HG02623 (cell line): ENCODE measurements at regions not wholly inside any gene's neighbourhood (a gene's known extent, or its start where the extent isn't known, plus 50 kb on each side); places are given as distances from the start of the nearest gene placed in this dataset.
"Not testable (repeated sequence)": the region's sequence is repeated elsewhere in the genome, so short reads cannot be mapped to it uniquely, and the experiment has no call there.

Experiments used
- ATAC-seq: cut with Tn5 transposase; IDR thresholded peaks from one replicate; pipeline ENCODE4 v1.9.1; 2021; ENCODE audit warnings: moderate library complexity; ENCODE audit not compliant: unreplicated experiment

DNA sequence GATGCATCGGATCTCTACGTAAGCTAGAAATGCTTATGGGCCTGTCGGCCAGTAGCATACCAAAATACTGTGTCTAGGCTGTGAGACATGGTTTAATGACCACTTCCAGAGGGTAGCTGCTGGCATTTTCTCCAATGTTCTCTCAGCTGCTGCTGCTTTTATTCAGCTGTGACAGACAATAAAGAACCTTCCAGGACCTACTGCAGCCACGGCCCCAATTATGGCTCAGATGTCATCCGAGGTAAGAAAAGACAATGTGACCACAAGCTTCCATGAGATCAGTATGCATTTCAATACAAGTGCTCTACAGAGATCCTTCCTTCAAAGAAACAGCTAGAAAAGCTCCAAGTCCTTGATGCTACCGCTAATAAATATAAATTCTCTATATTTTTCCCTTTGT is 256.2 kb downstream of the SDHAF3 start:
- ATAC-seq: no peak

DNA sequence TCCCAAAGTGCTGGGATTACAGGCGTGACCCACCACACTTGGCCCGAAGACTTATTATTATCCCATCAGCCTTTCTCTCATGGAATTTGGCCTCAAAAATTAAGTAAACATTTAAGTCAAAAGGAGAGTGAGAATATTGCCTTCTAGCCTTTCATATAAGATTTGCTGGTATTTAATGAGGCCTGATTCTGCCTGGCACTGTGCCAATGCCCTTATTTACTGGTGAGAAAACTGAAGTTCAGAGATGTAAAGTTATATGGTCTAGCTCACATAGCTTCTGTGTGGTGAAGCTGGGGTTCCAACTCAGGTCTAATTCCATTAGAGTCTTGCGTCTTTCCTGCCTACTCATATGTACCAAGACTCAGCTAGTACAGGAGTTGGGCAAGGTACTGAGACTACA is 260.2 kb downstream of the SDHAF3 start:
- no peak for ATAC-seq

DNA sequence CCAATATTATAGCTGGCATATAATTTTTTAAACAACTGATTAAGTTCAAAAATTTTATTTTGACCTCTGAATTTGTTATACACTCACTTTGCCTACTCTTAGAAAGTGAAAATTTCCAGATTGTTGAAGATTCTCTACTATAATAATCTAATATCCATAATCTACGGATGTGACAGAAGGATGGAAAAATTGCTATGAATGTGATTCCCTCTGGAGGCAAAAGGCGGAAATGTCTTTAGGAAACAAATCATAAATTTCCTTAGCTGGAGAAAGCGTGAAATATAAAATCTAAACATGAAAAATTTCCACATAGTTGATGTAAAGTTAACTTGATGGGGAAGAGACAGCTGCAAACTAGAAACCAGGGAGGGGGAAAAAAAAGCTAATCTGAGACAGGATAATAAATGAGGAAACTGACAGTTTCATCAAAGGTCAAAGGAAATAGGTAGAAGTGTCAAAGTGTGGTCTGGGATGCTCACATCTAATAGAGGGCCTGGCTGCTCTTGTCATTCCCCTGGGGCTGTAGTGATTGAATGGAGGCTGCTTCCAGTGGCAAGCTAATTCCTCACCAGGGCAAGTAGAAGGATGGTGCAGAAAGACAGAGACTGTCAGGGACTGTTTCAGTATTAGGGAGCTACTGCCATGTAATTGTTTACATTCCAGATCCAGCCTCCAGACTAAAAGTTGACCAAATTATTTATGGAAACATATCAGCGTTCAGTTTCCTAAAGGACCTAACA is 264.5 kb downstream of the SDHAF3 start:
- ATAC-seq: no peak

DNA sequence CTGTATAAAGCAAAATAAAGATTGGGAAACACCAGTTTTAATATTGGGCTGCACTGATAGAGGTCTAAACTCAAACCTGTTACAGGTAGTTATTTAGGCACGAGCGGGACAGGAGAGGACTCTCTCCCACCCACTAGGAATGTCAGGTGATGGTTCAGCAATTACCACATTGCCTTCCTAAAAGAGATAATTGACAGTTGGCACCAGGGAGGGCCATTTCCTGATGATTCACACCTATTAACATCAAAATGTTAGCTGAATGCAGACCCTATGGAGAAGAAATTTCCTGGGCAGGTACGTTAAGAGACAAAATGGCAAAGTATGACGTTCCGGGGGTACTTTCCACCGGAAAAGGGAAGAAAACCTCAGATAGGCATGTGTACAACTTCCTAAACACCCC is 272.6 kb downstream of the SDHAF3 start:
- ATAC-seq: no peak

DNA sequence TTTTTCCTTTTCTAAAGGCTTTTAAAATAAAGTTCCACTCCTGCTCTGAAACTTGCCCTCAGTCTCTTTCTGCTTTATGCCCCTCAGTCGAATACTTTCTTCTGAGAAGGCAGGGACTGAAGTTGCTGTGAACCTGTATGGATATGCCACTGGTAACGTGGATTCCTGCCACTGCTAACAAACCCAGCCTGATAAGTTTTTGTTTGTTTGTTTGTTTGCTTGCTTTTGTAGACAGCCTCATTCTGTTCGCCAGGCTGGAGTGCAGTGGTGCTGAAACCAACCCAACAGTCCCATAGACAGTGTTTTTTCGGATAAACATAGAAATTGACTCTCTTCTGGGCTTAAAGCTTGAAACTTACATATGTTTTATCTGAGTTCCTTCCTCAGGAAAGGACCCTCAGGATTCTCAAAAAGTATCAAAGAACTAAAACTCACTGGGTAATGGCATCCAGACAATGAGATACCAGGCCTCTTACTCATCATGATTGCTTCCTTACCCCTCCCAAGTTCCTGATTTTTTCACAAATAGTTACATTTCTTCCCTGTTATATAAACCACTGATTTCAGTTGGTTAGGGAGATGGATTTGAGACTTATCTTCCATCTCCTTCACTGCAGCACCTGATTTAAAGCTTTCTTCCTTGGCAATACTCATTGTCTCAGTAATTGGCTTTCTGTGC is 273.6 kb downstream of the SDHAF3 start:
- no peak for ATAC-seq

DNA sequence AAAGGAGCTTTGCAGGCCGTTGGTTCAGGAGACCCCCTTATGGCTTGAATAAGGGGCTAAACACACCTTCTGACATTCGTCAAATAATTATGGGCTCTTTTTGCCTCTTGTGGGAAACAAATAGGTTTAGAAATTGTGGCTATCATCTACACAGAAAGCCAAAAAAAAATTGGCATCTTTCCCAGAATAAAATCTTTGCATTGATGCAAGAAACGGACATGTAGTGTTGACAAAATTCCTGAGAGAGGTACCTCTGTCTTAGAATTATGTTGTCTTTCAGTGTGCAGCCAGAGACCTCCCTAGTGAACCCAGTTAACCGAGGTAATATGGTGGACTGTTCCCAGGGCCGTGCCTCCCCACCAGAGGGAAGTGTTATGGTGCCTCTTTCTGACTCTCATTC is 283.9 kb downstream of the SDHAF3 start:
- ATAC-seq: no peak

DNA sequence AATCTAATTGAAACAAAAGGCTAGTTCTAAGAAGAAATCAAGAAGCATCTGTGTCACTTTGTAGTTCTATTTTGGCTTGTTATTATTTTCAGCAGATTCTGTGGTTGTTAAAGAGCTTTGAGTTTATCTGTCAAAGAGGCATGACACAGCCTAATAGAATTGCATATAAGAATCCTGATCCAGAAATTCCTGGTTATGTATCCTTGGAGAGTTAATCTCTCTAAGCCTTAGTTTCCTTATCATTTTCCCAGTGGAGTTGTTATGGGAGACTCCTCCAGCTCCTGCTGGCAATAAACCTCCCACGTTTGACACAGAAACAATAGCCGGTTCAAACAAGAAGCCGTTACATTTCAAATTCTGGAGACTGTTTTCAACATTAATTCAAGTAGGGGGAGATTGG is 288.3 kb downstream of the SDHAF3 start:
- ATAC-seq: no peak

DNA sequence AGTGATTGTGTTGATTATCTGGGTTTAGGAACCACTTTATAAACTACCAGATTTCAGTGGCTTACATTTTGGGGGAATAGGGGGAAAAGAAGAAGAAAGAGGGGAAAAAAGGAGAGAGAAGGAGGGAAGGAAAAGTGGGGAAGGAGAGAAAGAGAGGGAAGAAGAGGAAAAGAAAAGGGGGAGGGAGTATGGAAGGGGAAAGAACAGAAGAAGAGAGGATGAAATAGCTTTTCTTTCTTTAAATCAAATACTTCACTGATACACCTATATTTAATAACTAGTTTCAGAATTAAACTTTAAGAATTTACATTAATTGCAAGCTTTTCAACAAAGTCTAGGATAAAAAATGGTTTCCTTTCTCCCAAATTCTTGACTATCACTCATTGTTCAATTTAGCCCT is 289.6 kb downstream of the SDHAF3 start:
- ATAC-seq: no peak

DNA sequence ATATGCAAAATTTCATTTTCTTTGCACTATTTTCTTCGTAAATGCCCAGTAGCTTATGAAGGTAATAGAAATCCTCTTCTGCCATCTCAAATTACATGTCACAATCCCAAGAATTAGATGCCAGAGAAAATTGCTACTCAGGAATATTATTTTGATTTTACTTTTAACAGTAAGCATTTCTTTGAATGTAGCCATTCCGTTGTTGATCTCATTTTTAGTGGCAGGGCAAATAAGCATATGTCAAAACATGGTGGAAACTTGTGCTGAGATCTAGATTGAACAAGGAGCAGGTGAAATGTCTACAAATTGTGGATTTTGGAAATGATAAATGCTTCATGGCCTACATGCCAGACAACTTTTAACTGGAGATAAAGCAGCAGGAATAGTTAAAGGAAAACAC is 291.8 kb downstream of the SDHAF3 start:
- ATAC-seq: no peak

DNA sequence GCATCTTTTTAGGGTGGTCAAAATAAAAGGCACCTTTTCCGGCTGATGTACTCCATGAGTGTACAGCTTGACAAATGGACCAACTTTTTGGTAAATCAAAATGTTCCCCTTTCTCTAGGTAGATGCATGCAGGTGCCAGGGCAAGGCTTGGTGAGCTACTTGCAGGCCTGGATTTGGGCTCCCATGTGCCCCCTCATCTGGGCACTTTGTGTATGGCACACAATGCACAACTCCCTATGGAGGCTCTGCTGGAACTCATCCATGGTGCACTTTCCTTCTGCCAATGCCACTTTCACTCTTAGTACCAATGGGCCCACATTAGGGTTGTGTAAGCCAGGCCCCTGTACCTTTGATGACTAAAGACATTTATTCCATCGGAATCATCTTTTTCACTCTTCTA is 300.8 kb downstream of the SDHAF3 start:
- no peak for ATAC-seq

DNA sequence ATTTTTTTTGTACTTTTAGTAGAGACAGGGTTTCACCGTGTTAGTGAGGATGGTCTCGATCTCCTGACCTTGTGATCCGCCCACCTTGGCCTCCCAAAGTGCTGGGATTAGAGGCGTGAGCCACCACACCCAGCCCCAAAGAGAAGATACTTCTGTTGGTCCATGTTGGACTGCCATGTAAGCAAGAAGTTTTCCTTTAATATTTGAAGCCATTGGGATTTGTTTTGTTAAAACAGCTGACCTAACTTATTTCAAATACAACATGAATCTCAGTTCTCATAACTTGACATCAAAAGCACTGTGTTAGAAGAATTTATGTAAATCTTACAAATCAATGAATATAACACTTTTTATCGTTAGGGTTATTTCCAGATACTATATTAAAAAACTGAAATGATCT is 302.4 kb downstream of the SDHAF3 start:
- no peak for ATAC-seq

DNA sequence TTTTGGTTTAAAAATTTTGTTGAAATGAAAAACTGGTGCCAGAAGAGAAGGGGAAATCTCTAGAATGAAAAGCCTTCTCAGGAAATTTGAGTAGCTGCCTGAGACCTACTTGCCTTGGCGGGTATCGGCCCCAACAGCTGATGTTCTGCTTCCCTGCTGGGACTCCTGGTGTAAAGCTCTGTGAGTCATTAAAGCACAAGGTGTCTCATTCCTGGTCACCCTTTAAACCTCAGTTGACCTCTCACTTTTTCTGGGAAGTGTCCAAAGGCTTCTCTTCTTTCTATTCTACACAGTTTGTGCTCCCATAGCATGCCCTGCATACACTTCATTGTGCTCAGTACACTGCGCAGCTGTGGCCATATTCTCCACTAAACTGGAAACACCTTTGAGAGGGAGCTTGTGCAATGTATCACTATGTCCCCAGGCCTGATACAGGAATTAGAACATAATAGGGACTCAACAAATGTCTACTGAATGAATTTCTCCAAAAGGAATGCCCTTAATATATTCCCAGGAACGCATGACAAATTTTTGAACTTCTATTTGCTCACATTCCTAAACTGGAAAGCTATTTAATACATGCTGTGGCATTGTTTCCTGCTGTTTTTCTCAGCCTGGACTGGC is 303.9 kb downstream of the SDHAF3 start:
- no peak for ATAC-seq

DNA sequence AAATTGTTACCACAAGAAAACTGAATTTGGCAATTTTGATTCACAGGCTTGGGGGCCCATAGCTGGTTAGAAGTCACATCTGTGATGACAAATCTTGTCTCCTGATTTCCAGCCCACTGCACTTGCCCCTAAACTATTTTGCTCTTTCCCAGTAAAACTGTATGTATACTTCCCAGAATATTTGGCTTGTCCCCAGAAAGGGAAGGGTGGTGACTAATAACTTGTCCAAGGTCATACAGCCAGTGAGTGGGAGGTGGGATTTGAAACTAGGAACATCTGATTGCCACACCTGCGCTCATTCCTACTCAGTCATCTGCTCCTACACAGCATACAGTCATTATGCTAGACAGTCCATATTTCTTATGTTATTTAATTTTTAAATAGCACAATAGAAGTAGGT is 304.5 kb downstream of the SDHAF3 start:
- ATAC-seq: no peak

DNA sequence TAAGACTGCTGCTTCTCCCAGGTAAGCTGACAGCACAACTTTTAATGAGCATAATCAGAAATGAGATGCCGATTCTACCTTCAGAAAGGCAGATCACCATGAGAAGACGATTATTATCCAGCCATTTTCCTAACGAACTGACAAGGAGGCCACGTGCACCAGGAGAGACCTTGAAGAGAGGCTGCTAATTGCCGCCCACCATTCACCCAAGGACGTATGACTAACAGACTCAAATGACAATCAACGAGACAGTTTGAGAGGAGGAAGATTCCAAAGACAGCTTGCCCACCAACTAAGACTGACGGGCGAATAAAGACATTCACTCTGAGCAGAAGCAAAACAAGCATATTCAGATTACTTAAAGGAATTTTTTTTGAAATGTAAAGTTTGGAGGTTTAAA is 301.9 kb upstream of the TAC1 start:
- no peak for ATAC-seq

DNA sequence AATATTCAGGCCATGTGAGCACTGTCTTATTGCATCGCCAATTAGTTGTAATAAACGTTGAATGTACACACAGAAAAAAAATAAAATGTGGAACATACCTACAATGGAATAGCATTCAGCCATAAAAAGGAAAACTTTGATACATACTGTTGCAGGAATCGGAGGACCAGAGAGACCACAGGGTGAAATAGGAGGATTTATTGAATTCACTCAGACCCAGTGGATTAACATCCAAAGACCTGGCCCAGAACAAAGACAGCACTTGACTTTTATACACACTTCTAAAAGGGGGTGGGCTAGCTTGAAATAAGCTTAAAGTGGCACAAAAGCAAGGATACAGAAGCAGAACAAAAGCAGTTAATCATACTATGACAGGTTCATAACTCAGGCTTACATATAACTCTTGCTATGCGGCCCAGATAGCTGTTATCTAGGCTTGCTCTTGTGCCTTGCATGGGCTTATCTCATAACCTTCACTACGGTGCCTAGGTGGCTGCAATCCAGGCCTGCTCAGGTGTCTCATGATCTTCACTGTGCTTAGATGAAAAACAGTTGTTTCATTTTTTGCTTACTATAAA is 292.2 kb upstream of the TAC1 start:
- no peak for ATAC-seq

DNA sequence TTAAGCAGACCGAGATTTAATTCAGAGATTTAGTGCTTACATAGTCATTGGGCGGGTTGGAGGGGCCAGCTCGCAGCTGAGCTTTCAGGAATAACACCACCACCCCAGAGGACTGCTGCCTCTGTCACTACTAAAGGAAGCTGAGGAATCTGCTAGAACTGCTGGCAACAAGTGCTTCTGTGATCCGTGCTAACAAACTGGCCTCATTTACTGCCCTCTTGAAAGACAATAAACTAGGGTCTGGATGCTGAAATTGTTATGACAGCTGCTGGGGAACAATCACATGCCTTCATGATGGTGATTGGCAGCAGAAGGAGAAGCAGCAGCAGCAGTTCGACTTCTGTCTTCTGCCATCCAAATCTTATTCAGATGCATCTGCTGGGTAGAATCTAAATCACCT is 285.5 kb upstream of the TAC1 start:
- ATAC-seq: no peak

DNA sequence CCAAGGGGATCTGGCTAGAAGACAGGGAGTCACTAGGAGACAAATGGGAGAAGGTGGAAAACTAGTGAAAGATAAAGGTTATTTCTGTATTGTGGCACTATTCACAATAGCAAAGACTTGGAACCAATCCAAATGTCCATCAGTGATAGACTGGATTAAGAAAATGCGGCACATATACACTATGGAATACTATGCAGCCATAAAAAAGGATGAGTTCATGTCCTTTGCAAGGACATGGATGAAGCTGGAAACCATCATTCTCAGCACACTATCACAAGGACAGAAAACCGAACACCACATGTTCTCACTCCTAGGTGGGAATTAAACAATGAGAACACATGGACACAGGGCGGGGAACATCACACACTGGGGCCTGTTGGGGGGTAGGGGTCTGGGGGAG is 282.4 kb upstream of the TAC1 start:
- not testable (repeated sequence) for ATAC-seq

DNA sequence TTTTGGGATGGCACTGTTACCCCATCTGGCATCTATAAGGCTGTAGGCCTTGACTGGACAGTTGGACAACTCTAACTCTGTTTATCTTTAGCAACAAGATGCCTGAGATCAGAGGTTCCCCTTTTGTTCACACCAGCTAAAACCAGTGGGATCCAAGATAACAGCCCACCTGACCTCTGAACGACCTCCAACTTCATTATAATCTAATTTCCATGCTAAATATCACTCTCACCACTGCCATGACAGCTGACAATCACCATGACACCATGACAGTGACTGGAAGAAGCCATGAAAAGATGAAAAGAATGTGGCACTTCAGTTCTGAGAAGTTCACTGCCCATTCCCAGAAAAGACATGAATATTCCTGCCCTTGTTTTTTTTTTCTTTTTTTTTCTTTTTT is 281.4 kb upstream of the TAC1 start:
- ATAC-seq: no peak

DNA sequence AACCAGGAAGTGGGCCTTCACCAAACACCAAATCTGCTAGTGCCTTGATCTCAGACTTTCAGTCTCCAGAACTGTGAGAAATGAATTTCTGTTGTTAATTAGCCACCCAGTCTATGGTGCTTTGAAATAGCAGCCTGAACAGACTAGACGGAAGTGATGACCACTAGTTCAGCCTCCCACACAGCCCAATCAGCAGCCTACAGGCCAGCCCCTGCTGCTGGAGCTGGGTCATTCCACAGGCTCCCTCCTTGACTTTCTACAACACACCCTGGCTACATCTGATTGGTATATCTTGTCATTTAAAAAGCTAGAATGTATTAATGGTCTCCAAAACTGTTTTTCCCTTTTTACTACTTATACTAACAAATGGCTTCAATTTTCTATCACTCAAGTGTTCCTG is 277.2 kb upstream of the TAC1 start:
- no peak for ATAC-seq

DNA sequence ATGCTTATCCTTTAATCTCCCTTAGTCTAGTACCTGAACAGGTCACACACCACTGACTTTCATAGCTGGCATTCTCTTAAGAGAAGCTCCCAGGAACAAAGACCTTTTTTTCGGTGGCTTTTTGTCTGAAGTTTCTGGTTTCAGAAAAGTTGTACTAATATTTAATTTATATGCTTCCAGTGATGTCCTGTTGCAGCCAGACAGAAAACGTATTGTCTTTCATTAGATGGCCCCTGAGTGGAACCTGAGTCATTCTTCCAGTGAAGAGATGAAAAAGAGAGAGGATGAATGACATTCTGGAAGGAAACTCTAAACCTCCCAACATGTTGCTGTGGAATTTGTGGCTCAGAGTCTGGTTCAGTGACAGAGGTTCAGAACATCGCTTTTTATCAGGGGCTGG is 274.8 kb upstream of the TAC1 start:
- ATAC-seq: no peak

DNA sequence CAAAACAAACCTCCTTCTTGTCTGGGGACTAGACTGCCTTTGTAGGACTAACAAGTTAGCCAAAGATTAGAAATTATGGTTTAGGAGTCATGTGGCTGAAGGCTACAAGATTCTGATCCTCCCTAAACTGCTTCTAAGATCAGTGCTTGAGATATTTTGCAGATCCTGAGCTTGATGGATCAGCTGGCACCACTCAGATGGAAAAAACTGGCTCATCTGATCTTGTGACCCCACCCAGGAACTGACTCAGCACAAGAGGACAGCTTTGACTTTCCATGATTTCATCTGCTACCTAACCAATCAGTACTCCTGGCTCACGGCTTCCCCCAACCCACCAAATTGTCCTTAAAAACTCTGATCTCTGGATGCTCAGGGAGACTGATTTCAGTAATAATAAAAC is 271.5 kb upstream of the TAC1 start:
- ATAC-seq: no peak

DNA sequence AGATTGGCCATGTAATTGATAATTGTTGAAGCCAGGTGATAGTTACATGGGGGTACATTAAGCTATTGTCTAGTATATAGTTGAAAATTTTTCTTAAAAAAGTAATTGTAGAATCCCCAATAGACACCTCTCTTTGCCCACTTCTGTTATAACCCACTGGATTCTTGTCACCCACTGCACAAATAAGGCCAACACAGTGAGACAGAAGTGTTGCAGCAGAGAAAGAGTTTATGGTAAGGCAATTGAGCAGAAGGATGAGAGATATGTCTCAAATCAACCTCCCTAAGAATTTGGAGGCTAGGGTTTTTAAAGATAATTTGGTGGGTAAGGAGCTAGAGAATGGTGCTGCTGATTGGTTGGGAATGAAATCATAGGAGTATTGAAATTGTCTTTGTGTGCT is 270.3 kb upstream of the TAC1 start:
- ATAC-seq: no peak
